HG02885 (cell line): ENCODE measurements at regions not wholly inside any gene's neighbourhood (a gene's known extent, or its start where the extent isn't known, plus 50 kb on each side); places are given as distances from the start of the nearest gene placed in this dataset.
A peak's percentile ranks its signal among the peaks of the same experiment; 100 is the strongest.

ENCODE experiments used
- ATAC-seq: cut with Tn5 transposase; IDR thresholded peaks from one replicate; pipeline ENCODE4 v1.9.1; 2021; ENCODE audit warnings: mild to moderate bottlenecking; ENCODE audit not compliant: unreplicated experiment, poor library complexity

DNA sequence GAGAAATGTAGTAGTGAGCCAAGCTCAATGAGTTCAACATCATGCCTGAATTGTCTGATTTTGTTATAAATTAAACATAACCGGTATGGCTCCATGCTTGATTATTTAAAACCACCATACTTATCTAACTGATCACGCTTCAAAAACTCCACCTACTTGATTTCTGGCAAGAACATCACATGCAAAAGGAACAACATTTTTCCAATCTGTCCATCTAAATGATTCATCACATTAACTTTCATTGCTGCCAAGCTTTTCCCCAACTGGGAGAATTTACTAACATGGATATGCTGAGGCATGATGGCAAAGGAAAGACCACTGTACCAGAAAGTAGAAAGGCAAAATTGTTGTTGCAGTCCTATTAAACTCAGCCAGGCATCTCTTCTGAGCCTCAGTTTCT, 286.8 kb downstream of the TRIB2 start:
- ATAC-seq: no peak

DNA sequence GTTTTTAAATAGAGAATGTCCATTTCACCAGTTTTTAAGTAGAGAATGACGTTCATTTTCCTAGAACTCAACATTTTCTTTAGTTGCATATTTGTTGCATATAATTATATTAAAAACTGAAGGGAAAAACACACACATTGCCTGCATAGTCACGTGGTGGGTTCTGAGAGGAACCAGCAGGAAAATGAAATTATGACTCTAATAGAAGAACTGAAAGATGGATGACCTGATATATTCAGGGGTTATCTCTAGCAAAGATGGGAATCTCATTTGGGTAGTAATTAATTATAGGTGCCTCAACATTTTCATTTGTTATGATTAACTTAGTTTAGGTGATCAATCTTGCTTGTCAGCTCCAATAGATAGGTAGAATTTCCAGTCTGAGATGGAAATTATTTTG, 288.3 kb downstream of the TRIB2 start:
- no peak for ATAC-seq

DNA sequence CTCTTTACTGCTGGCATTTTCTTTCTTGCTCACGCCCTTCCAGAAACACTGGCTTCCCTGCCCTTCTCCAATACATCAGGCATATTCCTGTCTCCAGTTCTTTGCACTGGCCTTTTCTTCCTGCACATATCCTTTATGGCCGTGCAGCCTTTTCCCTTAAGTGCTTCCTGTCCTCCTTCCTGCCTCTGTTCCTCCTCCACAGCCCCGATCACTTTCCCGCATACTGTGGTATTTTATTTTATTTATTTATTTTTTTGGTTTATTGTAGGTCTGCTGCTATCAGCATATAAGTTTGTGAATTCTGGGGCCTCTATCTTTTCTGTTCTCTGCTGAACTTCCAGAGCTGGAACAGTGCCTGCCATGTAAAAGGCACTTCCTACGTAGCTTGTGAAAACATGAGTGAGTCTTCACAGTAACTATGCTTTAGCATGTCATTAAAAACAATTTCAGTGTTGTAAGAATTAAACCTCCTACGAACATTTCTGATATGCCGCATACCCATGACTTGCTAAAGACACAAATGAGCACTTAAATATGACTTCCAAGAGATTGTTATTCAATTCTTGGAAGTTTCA, 289.1 kb downstream of the TRIB2 start:
- no peak for ATAC-seq

DNA sequence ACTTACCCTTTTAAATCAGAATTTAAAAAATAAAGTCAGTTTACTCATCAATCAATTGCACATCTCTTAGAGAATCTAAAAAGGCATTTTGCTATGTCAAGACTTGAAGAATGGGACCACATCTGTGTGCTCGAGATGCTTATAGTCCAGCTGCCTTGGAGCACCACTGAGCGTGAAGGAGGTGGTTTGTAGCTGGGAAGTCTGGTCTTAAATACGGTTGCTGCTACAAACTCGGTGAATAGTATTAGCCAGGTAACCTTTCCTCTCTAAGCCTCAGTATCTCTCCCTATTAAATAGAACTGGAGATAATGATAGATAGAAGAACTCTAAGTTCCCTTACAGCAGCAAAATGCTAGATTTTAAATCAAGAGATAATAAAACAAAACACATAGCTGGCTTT, 289.7 kb downstream of the TRIB2 start:
- no peak for ATAC-seq

DNA sequence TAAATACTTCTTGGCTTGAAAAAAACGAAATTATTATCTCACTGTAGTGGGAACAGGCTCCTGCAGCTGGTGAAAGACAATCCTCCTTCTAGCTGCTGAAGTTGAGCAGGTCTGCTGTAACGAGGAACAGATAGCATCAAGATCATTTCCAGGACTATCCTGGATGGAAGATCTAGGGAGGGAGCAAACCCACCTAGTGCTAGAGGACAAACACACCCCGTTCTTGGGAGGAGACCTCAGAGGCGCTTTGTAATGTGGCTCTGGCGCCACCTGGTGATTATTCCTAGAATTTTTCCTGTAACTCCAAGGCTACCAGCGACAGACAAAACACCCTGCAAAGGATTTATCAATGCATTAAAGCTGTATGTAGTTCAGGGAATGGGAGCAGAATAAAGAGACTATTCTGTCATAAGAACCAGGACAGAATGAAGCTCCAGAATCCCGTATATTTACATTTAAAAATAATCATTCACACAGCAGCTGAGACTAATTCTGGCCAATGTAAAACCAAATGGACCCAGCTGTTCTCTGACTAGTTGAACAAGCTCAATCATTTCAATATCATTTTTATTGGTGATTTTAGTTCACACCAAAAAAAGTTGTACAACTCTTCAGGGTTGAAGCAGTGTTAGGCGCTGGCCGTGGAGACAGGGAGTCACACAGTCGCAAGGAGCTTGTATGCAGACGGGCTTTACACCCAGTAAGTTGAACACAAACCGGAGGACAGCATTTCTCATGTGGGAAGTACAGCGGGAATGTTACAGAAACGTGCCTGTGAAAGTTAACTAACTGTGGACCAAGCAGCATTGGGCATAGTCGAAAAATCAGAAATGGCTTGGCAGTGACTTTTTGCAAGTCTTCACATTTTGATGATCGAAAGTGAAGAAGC, 290.3 kb downstream of the TRIB2 start:
- peak; percentile 86 for ATAC-seq

DNA sequence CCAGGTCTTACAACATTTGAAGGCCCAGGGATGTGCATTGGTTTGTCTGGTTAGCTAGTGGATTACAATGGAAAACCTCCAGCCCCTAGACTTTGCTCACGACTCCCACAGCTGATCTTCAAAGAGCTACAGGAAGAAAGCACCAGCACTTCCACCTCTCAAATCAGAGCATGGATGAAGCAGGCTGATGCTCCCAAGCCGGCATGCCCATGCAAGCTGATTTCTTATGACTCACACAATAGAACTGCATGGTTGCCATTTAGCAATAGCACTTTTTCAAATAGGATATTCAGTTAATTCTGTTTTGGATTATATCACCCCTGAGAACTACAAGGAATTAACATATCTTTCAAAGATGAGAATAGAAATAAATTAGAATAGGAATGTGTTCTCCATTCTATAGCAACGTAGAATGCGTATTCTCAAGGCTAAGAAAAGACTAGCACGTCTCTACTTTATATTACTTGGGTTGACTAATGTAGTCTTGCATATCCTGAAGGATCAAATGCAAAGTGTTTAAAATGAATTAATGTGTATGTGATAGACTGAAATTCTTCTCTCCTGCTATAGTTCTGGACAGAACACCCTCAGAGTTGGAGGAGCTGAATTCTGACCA, 292.4 kb downstream of the TRIB2 start:
- ATAC-seq: no peak

DNA sequence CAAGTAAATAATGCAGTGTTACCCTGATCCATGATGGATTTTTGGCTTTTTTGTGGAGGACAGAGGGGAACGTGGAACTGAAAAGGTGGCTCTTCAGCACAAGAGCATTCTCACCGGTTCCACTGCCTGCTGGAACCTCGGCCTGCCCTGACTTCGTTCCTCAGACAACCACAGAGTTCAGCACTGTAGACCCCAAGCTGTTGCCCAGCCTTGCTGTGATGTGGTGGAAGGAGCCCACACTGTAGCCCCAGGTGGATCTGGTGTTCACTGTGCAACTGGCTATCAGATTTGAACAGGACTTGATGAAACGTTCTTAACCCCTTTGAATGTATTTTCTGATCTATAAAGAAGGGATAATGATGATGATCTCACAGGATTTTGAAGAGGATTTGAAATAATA, 293.5 kb downstream of the TRIB2 start:
- no peak for ATAC-seq

DNA sequence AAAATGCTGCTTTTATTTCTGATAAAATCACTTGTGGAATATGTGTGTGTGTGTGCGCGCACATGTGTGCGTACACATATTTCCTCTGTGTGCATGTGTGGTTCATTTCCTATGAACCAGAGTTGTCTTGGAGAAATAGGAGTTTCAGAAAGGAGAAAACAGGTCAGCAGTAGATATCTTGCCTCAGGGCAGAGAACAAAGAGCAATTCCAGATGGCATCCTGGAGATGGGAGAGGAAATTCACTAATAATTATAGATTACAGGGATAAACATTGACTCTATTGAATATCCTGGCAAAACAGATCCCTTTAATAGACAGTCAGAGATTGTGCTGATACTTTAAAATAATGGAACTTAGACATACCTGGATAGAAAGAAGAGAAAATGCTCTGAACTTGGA, 298.0 kb downstream of the TRIB2 start:
- no peak for ATAC-seq

DNA sequence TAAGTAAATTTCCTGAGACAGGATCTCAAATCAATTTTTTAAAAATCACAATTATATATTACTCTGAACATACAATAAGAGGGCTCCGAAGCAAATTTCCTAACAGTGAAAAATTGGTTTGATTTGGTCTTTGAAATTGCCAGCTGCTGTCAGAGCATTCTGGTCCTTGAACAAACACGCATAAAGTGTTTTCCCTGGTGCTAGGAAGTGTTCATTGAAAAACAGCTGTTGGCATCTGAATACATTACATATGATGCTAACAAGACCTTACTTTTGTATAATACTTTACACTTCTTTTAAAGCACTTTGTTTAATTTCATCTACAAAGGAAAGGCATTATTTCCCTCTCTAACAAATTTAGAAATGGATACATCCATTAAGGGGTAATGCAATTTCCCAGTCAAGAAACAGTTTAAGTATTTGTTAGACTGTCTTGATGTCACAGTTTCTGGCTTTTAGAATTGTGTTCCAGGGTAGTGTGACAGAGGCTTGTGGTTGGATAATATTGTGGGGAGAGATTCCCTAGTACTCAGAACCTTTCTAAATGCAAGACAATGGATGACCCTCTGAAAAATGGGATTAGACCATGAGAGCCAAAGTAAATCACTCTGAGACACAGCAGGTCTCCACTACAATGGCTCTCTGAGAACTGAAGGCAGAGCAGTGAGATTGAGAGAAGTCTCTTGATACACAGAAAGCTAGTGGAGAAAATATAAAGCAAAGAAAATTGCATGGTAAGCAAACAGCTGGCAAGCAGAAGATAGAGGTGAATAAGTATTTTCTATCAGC, 299.0 kb downstream of the TRIB2 start:
- ATAC-seq: no peak

DNA sequence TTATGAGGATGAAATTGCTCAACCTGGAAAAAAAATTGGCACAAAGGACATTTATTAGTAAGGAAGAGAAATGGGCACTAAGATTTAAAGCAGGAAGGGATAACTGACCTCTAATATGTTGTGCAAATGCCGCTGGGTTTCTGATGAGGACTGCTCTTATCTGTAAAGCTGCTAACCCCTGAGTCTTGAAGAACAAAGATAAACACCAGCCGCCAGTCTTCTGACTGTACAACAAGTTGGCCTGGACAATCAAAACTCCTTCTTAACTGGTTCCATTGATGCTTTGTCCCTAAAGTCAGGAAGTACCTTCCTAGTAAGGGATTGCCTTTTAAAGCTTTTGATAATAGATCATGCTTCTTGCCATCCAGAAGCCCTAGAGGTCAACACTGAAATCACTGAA, 301.8 kb downstream of the TRIB2 start:
- no peak for ATAC-seq

DNA sequence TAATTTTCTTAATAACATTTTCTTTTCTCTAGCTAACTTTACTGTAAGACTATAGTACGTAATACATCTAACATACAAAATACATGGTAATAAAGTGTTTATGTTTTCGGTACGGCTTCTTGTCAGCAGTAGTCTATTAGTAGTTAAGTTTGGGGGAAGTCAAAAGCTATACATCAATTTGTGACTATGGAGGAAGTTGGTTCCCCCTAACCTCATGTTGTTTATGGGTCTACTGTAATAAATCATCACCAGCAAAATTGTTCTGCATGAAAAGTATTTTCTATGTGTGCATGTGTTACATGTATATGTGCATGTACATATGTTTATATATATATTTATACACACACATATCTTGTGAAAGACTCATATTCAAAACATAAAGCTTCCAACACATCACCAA, 303.0 kb downstream of the TRIB2 start:
- no peak for ATAC-seq

DNA sequence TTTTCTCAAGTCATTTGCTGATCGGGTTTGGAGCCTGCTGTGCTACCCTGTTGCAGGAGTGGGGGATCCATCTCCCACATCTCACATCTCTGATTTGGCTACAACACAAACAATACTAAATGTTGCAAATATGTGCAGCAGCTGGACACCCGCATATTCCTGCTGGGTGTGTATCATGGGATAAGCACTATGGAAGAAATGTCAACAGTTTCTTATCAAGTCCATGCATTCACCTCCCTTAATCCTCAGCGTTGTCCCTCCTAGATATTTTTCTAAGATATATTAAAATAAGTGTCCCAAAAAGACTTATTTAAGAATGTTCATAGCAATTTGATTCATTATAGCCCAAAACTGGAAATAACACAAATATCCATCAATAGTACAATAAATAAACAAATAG, 303.7 kb downstream of the TRIB2 start:
- ATAC-seq: no peak

DNA sequence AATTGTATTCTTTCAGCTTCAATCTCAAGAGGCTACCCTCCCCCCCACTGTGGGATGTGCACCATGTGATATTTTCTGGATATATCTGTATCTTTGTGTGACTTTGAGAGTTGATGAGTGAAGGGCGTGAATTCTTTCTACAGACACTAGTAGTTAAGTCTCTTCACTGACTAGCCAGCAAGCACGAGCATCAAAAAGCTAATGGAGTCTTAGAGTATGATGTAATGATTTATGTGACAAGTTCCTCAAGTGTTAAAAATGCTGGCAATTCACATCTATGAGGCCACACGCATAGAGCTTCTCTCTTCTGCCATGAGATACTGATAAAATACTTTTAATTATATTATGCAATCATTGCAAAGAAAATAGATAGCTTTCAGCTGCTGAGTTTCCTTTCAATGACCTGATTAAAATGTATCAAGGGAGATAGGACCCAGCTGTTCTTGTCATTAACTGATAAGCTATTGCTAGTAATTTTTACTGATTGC, 304.8 kb downstream of the TRIB2 start:
- no peak for ATAC-seq

DNA sequence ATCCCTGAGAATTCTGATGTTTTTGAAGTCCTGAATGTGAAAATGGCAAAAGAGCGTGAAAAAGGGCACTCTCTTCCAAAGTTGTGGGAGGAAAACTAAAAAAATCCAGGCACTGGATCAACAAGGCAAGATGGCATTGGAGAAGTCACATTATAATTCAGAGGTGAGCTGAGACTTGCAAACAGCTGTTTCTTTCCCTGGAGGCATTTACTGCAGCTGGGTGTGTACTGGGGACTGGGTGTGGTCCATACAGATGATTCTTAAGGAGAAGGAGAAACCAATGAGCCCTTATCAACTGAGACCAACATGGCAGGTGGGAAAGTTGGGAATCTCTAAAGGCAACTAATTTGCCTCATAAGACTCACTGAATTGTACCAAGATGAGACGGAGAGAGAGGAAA, 313.9 kb downstream of the TRIB2 start:
- ATAC-seq: no peak

DNA sequence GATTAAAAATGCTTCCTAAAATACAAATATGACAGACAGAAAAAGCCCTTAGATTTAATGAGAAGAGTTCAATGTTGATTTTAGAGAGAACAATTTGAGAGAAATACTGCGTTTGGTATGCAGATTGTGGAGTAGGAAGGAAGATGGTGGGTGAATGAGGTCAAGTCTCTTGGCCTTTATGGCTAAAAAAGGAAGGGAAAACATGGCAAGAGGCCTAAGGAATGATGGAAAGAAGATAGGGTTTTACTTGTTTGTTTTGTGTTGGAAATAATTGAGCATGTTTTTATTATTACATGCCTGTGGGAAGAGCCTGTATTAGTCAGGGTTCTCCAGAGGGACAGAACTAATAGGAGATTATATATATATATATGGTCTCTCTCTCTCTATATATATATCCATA, 318.1 kb downstream of the TRIB2 start:
- no peak for ATAC-seq

DNA sequence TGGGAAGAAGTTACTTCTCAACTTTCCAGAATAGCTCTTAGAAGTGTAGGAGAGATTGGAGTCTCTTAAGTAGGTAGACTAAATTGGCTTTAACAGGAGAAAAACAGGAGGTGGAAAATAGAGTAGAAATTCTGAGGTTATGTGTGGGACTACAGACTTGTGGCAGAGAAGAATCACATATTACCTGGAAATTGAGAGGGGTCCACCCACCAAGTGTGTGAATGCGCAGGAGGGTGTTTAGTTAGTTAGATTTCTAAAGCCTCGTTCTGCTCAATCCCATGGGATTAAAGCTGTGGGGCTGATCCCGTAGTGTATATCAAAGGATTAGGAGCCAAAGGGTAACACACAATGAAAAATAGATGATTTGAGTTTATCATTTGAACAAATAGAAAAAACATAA, 319.1 kb downstream of the TRIB2 start:
- ATAC-seq: no peak

DNA sequence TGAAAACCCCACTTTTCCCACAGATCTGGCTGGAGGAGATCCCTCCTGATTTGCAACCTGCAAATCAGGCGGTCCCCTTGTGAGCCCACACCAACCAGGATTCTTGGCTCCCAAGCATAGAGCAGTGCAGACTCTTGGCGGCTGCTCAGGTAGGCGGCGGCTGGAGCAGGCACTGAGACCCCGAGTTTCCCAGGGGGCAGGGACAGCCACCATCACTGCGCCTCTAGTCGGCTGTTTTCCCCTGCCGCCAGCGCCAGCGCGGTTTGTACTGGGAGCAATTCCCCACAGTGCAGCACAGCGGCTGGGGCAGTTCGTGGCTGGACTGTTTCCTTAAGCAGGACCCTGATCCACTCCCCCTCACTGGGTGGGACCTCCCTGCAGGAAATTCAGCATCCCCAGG, 323.3 kb downstream of the TRIB2 start:
- no peak for ATAC-seq

DNA sequence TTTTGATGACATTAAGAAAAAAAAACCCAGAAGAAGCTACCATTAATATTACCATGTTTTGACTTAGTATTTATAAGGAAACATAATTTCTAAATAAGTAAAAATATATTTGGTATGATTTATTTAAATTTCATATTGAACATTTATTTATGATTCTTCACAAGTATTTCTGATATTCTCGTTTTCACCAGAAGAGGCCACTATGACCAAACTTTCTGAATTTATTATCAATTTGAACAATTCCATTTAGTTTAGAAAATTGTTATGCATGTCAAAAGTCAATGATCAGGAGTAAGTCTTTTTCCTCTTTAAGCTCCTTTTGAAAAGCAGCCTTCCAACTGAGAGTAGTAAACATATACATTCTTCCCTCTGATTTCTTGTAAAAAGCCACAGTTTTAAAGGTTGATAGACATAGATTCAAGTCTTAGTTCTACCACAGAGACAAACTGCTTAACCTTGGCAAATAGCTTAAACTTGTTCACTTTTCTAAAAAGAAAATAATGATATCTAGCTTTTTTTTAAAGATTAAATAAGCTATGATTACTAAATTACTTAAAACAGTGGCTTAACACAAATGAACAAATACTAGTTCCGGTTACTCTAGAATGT, 329.9 kb downstream of the TRIB2 start:
- ATAC-seq: no peak

DNA sequence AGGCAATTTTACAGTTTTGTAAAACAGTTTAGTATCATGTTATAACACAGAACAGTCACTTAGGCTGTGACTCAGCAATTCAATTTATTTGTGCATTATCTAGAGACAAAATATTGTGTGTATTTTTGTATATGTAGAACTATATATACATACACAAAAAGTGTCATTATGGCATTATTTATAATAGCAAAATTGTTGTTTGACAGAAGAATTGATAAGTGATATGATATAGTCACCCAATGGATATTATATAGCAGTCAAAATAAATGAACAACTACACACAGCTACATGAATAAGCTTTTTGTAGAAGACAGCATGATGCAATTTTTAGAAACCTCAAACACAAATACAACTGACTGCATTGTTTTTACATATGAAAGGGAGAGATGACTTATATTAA, 334.0 kb downstream of the TRIB2 start:
- no peak for ATAC-seq

DNA sequence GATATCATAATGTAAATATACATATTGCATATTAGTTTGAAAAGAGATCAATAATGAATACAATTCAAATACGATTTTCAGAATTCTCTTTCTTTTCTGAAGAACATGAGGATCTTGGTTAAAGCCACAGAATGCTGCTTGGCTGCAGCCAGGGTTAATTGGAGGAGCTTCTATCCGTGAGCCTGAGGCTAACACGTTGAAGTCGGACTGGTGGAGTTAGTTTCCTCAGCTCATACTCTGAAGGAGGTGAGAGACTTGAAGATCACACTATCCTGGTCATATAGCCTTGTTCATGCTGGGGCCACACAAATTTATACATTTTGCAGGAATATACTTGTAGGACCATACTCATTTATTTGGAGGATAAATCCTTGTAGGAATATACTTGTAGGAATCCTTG, 335.8 kb downstream of the TRIB2 start:
- ATAC-seq: no peak
